ENCODE measurements at regions not wholly inside any gene's neighbourhood (a gene's known extent, or its start where the extent isn't known, plus 50 kb on each side); places are given as distances from the start of the nearest gene placed in this dataset.
"Not testable (repeated sequence)": the region's sequence is repeated elsewhere in the genome, so short reads cannot be mapped to it uniquely, and the experiment has no call there.

DNA sequence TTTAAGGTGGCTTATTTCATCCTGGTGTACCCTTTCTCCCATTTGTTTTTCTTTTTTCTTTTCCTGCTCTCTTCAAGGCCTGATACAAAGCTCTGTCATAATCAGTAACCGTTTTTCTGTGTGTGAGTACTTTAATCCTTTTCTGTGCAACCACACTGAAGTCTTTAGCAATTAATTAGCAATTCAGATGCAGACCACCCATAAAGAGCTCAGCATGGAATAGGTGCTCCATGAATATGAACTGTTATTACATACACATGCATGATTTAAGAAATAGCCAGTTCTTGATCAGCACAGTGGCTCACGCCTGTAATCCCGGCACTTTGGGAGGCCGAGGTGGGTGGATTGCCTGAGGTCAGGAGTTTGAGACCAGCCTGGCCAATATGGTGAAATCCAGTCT, 1386.6 kb downstream of the AACS start:
- no peak for DNase-seq (ENCODE audit: low spot score)

DNA sequence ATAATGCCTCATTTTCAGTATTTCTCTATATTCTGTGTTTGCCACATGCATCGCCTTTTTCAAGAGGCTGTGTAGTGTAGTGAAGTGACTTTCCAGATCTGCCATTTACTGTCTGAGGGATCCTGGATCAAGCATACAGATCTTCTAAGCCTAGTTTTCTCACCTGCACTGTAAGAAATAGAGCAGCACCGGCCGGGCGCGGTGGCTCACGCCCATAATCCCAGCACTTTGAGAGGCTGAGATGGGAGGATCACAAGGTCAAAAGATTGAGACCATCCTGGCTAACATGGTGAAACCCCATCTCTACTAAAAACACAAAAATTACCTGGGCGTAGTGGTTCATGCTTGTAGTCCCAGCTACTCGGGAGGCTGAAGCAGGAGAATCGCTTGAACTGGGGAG, 1387.5 kb downstream of the AACS start:
- not testable (repeated sequence) for DNase-seq (ENCODE audit: low spot score)

DNA sequence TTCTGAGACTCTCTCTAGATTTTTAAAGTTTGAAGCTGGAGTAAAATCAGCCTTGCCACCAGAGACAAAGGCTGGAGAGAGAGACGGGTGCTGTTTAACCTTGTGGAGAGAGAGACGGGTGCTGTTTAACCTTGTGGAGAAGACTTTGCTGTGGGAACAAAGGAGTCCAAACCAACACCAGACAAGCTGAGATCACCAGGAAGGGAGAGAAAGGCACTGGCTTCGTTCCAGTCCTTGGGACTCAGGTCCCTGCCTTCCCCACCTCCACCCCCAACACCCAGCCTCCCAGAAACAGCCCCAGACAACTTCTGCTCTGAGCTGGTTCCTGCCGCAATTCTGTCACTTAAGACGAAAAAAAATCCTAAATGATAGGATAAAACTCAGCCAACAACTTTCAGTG, 1389.3 kb downstream of the AACS start:
- DNase-seq (ENCODE audit: low spot score): no peak

GRCh38 chr12:126457776-126458175, 1392.5 kb downstream of the AACS start:
- DNase-seq (ENCODE audit: low spot score): no peak

GRCh38 chr12:126464153-126464552, 1398.9 kb downstream of the AACS start:
- no peak for DNase-seq (ENCODE audit: low spot score)

DNA sequence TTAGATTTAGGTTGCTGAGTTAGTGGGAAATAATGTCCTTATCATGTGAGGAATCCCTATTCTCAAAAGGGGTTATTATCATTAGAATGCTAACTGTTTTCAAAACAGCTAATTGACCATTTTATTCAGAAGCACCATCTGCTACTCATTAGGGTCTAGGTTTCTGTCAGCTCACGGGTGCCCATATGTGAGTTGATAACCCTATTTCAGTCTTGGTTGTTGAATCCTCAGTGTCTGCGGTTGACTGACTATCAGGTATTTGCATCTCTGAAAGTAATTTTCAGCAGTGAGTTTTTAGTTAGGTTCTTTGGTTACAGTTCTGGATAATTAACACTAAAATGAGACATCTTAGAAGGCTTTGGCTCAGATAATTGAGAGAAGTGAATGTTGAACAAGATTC, 1404.0 kb downstream of the AACS start:
- no peak for DNase-seq (ENCODE audit: low spot score)

- no peak for DNase-seq (ENCODE audit: low spot score)
Measured at GRCh38 chr12:126474703-126475102, 1409.5 kb downstream of the AACS start.

- DNase-seq (ENCODE audit: low spot score): no peak
Measured at GRCh38 chr12:126480451-126480850, 1415.2 kb downstream of the AACS start.

GRCh38 chr12:126481688-126482087, 1416.5 kb downstream of the AACS start:
- no peak for DNase-seq (ENCODE audit: low spot score)

DNA sequence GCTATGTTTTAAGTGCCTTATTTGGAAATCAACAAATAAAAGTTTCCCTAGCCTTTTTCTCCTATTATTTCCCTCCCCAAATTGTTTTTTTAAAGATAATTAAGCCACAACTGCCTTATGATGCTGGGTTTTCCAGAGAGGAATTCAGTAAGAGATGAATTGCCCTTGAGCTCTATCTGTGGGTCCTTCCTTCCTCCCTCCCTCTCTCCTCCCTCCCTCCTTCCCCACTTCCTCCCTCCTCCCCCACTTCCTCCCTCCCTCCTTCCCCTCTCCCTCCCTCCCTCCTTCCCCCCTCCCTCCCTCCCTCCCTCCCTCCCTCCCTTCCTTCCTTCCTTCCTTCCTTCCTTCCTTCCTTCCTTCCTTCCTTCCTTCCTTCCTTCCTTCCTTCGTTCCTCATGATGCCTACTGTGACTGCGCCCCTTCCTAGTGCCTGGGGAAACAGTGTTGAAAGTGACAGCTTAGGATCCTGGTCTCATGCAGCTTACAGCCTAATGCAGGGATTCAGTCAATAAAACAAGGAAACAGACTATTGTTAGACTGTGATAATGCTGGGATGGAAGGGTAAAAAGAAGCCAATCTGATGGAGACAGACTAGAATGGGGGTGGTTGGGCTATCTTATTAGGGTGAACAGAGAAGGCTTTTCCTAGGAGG, 1417.1 kb downstream of the AACS start:
- no peak for DNase-seq (ENCODE audit: low spot score)

- no peak for DNase-seq (ENCODE audit: low spot score)
Measured at GRCh38 chr12:126483145-126484068, 1418.2 kb downstream of the AACS start.

DNA sequence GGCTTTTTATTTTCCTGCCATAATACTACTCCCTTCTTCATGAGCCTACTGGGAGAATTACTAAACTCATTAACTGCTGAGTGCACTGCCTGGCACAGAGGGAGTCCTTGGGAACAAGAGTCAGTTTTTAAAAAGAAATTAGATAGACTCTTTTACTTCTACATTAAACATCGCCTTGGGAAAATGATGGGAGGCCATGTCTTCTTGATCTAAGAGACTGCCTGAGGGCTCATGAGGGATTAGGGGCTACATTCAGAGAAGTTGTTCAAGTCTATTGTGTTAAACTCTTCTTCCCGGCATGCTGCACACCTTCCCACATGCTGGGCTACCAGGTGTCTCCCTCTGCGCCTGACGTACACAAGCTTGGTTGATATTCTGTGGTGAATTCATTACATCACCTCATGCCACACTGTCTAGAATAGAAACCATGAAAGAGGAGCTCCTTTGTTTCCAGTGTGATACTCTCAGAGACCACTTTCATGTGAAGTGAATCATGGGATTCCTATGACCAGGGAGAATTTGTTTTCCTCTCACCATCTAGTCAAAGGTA, 1422.3 kb downstream of the AACS start:
- DNase-seq (ENCODE audit: low spot score): no peak

DNA sequence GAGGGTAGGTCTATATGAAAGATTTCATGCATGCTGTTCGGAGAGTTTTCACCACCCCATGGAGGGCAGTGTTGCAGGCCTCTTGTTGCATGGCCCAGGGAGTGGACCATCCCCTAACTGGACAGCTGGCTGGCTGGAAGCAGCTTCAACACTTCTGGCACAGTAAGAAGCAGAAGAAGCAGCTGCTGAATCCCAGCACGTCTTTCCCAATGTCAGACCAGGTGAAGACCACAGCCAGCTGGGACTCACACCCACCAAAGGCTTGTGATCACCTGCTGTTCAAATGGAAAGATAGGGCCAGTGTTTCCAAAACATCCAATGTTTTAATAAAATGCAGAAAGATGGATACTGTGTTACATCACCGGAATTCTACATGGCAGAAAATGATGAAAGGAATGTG, 1423.6 kb downstream of the AACS start:
- DNase-seq (ENCODE audit: low spot score): no peak

- DNase-seq (ENCODE audit: low spot score): no peak
Measured at GRCh38 chr12:126492181-126492580, 1426.9 kb downstream of the AACS start.

GRCh38 chr12:126493366-126494108, 1428.3 kb downstream of the AACS start:
- DNase-seq (ENCODE audit: low spot score): no peak

GRCh38 chr12:126496201-126496600, 1431.0 kb downstream of the AACS start:
- no peak for DNase-seq (ENCODE audit: low spot score)

- no peak for DNase-seq (ENCODE audit: low spot score)
Measured at GRCh38 chr12:126506426-126507182, 1441.4 kb downstream of the AACS start.

DNA sequence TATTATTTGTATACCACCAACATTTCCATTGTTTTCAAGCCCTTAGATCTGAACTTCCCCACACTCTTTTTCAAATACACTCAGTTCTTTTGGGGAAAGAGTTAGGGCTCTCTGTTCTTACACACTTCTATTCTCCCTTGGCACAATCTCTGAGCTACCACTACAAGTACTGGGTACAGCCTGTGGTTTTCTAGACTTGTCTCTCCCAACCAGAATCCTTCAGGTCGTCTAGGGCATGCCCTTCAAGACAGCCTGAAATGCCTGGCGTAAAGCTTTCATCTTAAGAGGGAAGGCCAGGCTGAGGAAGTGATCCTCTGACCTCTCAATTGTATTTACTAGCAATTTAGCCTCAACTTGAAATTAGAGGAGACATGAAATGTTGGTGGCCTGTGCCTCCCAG, 1442.0 kb downstream of the AACS start:
- DNase-seq (ENCODE audit: low spot score): no peak

DNA sequence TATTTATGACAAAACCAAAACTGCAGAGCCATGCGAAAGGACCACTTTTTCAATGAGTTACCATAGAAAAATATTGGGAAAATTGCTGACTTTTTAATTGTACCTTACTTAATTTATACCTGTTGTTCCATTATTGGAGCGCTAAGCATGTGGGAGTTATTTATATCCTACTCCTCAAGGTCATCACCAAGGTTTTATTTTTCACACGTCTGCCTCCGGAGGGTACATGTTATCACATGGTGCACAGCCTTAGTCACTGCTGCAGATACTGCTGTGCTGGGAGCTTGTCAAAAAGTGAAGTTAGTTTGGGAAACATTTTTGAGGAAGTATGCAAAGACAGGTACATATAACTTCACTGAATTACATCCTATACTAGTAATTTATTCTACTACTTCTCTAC, 1444.3 kb downstream of the AACS start:
- DNase-seq (ENCODE audit: low spot score): no peak

DNA sequence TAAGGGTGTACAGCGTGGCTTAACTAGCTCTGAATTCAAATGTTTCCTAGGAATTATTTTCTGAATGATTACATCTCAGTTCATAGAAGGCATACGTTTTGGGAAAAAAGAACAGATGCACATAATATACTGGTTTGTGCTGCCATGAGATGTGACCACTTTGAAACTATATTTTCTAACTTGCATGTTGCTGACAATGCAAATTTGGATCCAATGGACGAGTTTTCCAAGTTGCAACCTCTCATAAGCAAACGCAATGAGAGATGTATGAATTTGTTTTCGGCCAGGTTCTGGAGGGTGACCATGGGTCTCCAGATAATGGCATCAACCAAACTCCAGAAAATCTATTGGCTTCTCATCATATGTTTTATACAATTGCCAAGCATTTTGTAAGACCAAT, 1445.4 kb downstream of the AACS start:
- DNase-seq (ENCODE audit: low spot score): no peak
